ENCODE measurements at regions not wholly inside any gene's neighbourhood (a gene's known extent, or its start where the extent isn't known, plus 50 kb on each side); places are given as distances from the start of the nearest gene placed in this dataset.
"Not testable (repeated sequence)": the region's sequence is repeated elsewhere in the genome, so short reads cannot be mapped to it uniquely, and the experiment has no call there.

DNA sequence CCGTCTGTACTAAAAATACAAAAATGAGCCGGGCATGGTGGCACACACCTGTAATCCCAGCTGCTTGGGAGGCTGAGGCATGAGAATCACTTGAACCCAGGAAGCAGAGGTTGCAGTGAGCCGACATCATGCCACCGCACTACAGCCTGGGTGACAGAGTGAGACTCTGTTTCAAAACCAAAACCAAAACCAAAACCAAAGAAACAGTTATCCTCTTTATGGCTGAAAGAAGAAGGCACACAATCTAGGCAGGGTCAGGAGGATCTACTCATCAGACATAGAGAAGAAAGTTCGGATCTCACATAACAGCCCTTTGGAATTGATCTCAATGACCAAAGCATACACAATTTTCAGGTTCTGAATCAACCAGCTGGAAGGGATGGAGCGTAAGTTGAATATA is 411.3 kb upstream of the SLC35B3 start:
- not testable (repeated sequence) for DNase-seq

DNA sequence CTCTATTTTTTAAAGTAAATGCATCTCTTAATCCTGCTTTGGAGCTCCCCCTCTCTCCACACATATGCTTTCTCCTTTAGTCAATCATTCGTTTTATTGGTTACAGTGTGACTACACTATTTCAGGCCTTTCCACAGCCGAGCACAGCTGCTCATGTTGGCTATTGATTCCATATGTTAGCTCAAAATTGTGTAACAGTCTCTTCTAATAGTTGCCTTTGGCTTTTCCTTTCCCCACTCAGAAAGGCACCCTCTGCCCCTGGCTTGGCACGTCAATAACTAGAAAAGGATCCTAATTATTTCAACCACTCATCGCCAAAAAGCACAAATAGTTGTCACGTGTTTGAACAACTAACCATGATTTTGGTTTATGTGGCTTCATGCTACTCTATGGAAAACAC is 410.3 kb upstream of the SLC35B3 start:
- DNase-seq = no peak

DNA sequence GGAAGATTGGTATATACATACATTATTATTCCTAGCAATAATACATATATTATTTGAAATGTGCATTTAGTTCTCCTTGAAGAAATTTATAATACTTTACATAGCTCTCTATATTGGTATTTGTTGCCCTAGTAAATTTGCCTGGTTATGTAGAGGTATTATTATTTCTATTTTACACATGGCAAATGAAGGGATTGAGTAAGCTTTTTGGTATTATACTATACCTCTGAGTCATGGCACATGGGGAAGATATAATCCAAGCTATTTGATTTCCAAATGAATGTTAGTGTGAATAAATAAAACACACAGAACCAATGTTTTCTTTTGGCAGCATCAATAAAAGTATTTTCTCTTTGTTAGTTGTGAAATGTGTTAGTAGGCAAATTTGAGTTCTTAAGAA is 409.6 kb upstream of the SLC35B3 start:
- no peak for DNase-seq

DNA sequence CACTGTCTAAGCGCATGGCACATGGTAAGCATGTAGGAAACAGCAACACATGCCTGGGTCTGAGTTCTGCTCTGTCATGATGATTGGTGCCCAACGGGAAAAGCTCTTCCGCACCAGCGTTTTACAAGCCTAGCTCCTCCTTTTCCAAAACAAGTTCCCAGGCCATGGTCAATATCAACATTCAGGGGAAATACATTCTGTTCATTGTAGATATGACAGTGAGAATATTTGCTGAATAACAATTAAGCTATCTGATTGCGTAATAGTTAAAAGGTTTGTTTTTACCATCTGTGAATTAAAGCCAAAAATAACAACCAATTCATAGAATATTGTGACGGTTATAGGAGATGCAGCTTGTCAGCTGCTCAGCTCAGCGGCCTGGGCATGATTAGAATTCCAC is 404.3 kb upstream of the SLC35B3 start:
- DNase-seq = no peak

GRCh38 chr6:8837343-8837742 is 402.0 kb upstream of the SLC35B3 start:
- no peak for DNase-seq

DNA sequence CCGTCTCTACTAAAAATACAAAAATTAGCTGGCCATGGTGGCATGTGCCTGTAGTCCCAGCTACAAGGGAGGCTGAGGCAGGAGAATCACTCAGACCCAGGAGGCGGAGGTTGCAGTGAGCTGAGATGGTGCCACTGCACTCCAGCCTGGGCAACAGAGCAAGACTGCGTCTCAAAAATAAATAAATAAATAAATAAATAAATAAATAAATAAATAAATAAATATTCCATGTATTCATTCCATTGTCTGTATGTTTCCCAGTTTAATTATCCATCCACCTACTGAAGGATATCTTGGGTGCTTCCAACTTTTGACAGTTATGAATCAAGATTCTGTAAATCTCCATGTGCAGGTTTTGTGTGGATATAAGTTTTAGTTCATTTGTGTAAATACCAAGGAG is 397.4 kb upstream of the SLC35B3 start:
- DNase-seq = not testable (repeated sequence)

- no peak for DNase-seq
Observed at GRCh38 chr6:8831366-8832152, 396.2 kb upstream of the SLC35B3 start.

DNA sequence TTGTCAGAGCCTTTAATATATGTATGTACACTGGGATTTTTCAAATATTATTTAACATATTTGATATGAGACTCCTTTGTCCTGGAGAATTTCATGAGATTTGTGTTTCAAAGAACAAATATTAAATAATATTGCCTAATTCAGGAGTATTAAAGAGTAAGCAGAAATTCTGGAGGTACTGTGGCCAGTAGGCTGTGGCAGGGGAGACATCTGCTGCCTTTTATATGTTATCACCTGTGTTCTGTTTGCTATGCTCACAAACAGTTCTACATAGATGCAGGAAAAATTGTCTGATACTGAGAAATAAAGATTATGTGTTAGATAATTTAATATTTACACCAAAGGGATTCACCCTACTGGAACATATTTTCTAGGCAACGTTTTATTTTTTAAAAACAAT is 395.4 kb upstream of the SLC35B3 start:
- no peak for DNase-seq

- no peak for DNase-seq
Observed at GRCh38 chr6:8829796-8830195, 394.5 kb upstream of the SLC35B3 start.

DNA sequence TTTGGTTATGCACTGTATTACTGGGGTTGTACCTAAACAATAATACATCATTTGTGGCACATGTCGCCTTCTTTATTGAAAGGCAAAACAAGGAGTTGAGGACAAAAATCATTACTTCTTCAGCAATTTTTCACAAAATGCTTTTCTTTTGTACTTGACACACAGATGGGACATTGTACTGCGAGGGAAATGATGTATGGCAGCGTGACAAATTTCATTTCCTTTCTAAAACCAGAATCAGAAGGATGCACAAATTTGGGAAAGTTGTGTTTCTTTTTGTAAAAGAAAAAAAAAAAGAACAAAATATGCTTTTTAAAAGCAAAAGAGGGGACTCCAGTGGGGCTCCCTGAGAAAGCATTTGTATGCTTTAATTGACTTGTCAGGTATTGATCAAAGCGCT is 394.0 kb upstream of the SLC35B3 start:
- DNase-seq = no peak

DNA sequence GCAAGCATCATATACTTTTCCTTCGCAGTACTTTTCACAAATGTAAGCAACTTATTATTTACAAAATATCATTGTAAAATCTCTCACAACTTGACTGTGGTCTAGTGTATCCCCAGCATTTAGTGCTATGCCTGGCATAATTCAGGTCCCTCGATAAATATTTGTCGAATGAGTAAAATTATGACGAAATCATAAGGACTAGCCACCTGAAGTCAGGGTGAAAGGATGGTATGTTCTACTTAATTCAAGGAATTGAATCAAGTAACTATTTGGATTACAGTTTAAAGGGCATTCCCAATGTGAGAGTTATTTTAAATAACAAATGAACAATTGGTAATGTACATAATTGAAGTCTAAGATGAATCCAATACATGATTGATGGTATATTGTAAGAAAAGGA is 393.0 kb upstream of the SLC35B3 start:
- DNase-seq = no peak

DNA sequence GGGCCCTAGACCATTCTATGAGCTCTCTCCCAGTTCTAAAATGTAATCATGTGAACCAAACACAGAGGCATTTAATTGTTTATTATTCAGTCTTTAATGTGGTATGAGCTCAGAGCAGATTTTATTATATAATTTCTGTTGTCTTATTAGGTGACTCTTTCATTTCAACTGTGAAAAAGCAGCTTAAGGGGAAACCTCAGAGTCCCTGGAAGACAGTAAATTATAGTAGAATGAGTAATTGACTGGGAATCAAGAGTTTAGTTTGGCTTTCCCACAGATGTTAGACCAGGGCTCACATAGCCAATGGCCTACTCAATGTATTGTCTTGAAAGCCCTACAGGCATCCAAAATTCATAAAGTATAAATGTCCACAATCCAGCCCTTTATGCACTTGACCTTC is 390.4 kb upstream of the SLC35B3 start:
- DNase-seq = no peak

DNA sequence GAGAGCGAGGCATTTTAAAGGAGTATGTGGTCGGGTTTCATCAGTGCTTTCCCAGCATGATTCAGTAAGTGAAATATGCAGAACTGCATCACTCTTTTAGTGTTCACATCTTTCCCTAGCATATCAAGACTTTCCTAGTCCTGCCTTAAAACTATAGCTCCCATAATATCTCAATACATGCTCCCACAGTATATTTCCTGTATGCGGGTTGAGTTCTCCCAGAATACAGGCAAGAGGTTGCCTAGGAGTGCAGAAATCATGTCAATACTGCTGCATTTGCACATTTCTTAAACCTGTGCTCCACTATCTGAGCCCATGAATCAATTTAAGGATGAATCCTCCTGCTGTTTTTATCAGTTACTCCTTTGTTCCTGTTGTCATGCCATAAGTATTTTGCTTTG is 386.6 kb upstream of the SLC35B3 start:
- DNase-seq = no peak

DNA sequence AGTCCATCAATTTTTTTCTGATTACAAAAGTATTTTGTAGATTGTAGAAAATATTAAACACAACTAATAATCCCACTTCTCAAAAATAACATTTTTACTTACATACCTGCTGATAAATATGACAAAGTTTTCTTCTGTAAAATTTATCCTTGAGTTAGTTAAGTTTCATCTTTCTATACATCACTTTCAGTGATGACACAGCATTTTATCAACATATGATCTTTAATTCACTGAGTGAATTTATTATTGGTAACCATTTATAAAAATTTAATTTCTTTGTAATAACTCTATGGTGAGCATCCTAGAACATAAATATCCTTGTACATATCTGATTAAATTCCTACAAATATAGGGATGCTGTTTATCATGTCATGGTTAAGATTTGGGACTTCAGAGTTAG is 385.0 kb upstream of the SLC35B3 start:
- no peak for DNase-seq

GRCh38 chr6:8819446-8819845 is 384.1 kb upstream of the SLC35B3 start:
- no peak for DNase-seq

GRCh38 chr6:8814440-8815000 is 379.2 kb upstream of the SLC35B3 start:
- no peak for DNase-seq

DNA sequence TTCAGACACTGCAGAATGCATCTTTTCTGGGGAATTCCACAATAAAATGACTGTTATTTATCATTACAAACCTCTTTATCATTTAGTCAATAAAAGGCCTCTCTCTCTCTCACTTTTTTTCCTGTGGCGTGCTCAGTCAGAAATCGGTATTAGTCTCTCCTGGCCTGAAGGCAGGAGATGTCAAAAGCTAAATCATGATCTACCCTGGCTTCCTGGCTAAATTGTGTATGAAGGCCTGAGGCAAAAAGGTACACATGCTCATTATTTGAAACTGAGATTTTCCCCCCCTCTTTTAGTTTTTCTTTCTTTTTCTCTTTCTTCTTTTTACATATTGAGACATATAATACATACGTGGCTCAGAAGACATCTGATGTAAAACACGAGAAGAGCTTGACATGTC is 375.0 kb upstream of the SLC35B3 start:
- DNase-seq = no peak

DNA sequence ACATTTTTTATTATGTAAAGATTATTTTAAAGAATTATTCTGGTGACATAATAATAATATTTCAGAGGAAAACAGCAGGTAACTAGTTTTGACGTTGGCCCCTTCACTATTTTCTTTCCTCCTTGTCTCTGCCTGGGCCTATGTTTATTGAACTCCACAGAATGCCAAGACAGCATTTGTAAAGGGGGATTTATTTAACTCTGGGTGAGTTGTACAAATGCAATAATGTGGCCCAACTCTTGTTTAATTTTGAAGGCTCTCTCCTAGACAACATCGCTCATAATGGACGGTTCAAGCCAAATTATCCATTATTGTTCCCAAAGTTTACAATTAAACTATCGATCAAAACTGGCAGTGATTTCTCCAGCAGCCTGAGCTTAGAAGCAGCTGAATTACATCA is 374.3 kb upstream of the SLC35B3 start:
- DNase-seq = no peak

DNA sequence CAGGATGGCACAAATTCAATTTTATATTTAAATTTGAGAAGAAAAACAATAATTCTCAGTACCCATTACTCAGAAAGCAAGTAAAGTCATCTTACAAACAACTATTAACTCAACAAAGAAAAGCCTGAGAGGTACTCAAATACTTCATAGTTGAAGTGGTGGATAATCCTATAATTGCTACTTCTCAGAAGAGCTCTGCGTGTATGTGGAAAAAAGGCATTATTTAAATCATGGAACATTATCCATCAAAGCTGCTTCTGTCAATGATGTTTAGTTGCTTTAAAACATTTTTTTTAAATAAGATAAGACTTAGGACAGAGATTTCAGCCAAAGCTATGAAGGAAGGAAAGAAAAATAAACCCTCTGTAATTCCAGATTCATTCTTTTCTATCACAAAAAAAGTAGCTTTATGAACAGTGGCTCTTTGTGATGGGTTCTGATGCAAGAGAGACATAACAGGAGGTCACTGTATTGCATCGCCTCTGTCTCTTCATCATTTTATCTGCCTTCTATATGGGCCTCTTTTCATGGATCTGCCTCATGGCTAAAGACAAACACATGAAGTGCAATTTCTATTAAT is 367.9 kb upstream of the SLC35B3 start:
- DNase-seq = no peak

GRCh38 chr6:8802397-8802796 is 367.1 kb upstream of the SLC35B3 start:
- not testable (repeated sequence) for DNase-seq

- no peak for DNase-seq
Observed at GRCh38 chr6:8794420-8794819, 359.1 kb upstream of the SLC35B3 start.

- DNase-seq = no peak
Observed at GRCh38 chr6:8789878-8790277, 354.5 kb upstream of the SLC35B3 start.

DNA sequence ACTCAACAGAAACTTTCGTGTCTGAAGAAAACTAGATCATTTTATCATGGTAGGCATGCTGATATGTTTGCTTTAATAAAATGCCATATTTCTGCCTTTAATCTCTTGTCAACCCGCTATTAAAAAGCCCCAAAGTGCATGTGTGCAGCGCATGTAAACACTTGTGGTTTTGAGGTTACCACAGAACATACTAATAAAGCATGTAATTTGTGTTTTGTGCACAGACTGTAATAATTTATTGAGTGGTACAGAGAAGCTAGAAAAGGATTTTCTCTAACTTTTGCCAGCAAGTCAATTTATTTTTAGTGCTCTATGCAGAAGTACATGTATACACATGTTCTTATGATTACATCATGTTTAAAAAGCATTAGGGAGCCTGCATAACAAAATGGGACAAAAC is 349.9 kb upstream of the SLC35B3 start:
- no peak for DNase-seq

DNA sequence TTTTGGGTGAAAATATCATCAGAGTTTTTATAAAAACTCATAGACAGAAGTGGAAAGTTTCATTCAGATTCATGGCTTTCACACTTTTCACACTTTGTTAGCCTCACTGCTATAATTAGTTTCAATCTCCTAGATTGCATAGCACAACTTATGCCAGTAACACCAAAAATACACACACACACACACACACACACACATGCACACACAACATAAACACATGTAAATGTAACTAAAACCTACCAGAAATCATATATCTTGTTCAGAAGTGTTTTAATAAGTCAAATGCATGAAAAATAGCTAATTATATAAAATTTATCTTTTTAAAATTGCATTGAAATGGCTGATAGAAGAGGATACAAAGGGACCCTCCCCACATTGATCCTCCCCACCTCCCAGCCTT is 347.8 kb upstream of the SLC35B3 start:
- DNase-seq = no peak

GRCh38 chr6:8780653-8781052 is 345.3 kb upstream of the SLC35B3 start:
- DNase-seq = no peak

Measured in COR-L47 (cell line).